Upper lobe of left lung (tissue), 4 donors: ENCODE measurements at regions not wholly inside any gene's neighbourhood (a gene's known extent, or its start where the extent isn't known, plus 50 kb on each side); places are given as distances from the start of the nearest gene placed in this dataset.

Experiments used
- POLR2A ChIP-seq, 4 donors: fragments of 450-650 bp; IDR thresholded peaks; one replicate each; pipeline ENCODE4 v1.5.1; 2016 to 2017; ENCODE audit warnings: antibody characterized with exemption in 4 of 4, mild to moderate bottlenecking in 2 of 4
- TF ChIP-seq, protein P1 (sequence below), 6 experiments: fragments of 450-650 bp in 4 of 6; fragments of 200-600 bp in 2 of 6; sonication (generic) in 2 of 6; IDR thresholded peaks; one replicate each; pipeline ENCODE4 v1.5.1; 2016 to 2019; ENCODE audit warnings: antibody characterized with exemption in 6 of 6

DNA sequence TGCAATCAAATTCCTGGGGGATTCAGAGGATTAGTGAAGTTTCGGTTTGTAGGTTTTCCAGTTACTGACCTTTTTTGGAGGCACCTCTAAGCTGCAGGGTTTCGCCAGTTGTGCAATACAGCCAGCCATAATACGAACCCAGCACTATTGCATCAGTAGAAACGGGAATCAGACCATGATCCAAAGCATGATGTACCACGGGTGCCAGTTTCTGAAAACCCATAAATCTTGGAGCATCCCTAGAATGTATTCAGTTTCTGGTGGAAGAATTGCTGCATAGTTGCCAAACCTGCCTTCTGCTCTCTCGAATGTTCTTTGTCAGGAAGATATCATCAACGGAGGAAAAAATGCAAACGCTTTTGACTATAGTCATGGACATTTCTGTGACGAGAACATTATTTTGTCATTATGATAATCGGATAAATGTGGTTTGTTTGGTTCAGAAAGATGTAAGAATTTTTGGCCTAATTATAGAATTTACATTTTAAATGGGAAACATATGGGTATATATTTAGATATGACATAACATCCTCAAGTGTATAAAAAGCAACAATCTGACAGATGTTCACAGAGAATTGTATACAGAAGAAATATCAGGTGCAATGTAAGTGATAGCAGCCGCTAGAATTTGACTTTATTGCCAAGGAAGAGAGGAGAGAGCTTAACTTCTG lies 186.2 kb upstream of the PRKCQ start:
- no peak for TF ChIP-seq POLR2A (IDR thresholded peaks at IDR 0.05)
- TF ChIP-seq, protein P1, sequence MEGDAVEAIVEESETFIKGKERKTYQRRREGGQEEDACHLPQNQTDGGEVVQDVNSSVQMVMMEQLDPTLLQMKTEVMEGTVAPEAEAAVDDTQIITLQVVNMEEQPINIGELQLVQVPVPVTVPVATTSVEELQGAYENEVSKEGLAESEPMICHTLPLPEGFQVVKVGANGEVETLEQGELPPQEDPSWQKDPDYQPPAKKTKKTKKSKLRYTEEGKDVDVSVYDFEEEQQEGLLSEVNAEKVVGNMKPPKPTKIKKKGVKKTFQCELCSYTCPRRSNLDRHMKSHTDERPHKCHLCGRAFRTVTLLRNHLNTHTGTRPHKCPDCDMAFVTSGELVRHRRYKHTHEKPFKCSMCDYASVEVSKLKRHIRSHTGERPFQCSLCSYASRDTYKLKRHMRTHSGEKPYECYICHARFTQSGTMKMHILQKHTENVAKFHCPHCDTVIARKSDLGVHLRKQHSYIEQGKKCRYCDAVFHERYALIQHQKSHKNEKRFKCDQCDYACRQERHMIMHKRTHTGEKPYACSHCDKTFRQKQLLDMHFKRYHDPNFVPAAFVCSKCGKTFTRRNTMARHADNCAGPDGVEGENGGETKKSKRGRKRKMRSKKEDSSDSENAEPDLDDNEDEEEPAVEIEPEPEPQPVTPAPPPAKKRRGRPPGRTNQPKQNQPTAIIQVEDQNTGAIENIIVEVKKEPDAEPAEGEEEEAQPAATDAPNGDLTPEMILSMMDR (IDR thresholded peaks at IDR 0.05): no peak
